A549 (cell line): ENCODE measurements at regions not wholly inside any gene's neighbourhood (a gene's known extent, or its start where the extent isn't known, plus 50 kb on each side); places are given as distances from the start of the nearest gene placed in this dataset.

Source experiments
- ATAC-seq, 2 experiments: fragments of 200-7000 bp in 1 of 2; fragments of >200 bp in 1 of 2; cut with Nextera tagmentation in 1 of 2; cut with Tn5 transposase in 1 of 2; 3 replicates each; pipeline versions ENCODE4 v1.8.0 to v1.9.1; 2018 to 2020; ENCODE audit warnings: mild to moderate bottlenecking in 1 of 2, moderate library complexity in 1 of 2
- CTCF ChIA-PET: fragments of 300-600 bp; sonication (Branson Sonifier 250); formaldehyde crosslinking; extraction: SDS; loops from one replicate; lab custom pipeline; 2021; ENCODE audit warnings: antibody characterized with exemption, inconsistent platforms; lab: Yijun Ruan, JAX
- POLR2A ChIA-PET: fragments of 350-600 bp; formaldehyde crosslinking; extraction: SDS; loops from one replicate; lab custom pipeline; 2021; ENCODE audit warnings: antibody characterized with exemption, inconsistent platforms; lab: Yijun Ruan, JAX
- DNase-seq, 2 experiments: peaks; one replicate each; pipeline versions ENCODE4 v3.0.0 to v3.0.0-alpha.2; 2011 to 2016; ENCODE audit warnings: low read depth in 1 of 2, low spot score in 1 of 2
- FAIRE-seq: peaks from 2 replicates; lab custom pipeline; 2011; peaks lifted over from hg19 to GRCh38; lab: Jason Lieb, UNC
- H3K27ac ChIP-seq, 2 experiments: fragments of >200 bp; sonication (Bioruptor Twin); formaldehyde crosslinking; 3 replicates each; pipeline ENCODE4 v1.5.1; 2016 to 2017
- H3K4me1 ChIP-seq: fragments of >200 bp; sonication (Bioruptor Twin); formaldehyde crosslinking; 3 replicates; pipeline ENCODE4 v1.6.1; 2016
- H3K4me2 ChIP-seq: fragments of >200 bp; sonication (Bioruptor Twin); formaldehyde crosslinking; 3 replicates; pipeline ENCODE4 v1.6.1; 2016
- H3K4me3 ChIP-seq: fragments of >200 bp; sonication (Bioruptor Twin); formaldehyde crosslinking; 3 replicates; pipeline ENCODE4 v1.5.1; 2016
- H3K9me3 ChIP-seq: fragments of >200 bp; sonication (Bioruptor Twin); formaldehyde crosslinking; 3 replicates; pipeline ENCODE4 v1.6.1; 2016
- CBX2 ChIP-seq: fragments of 200-600 bp; sonication (generic); IDR thresholded peaks from 2 replicates; pipeline ENCODE4 v1.6.1; 2016; ENCODE audit warnings: low read depth, mild to moderate bottlenecking, borderline replicate concordance
- CBX8 ChIP-seq: fragments of 200-600 bp; sonication (generic); IDR thresholded peaks from 2 replicates; pipeline ENCODE4 v1.6.1; 2016
- CHD2 ChIP-seq: fragments of 150-350 bp; IDR thresholded peaks from 2 replicates; pipeline ENCODE4 v1.6.1; 2014; ENCODE audit warnings: low read length; ENCODE audit not compliant: partially characterized antibody
- FOSB ChIP-seq: fragments of 250-450 bp; sonication (Bioruptor Pico); IDR thresholded peaks from 2 replicates; pipeline ENCODE4 v1.5.0; 2020; ENCODE audit warnings: mild to moderate bottlenecking, moderate library complexity
- FOXS1 ChIP-seq: fragments of 250-450 bp; sonication (Bioruptor Pico); IDR thresholded peaks from 2 replicates; pipeline ENCODE4 v1.5.0; 2020; ENCODE audit warnings: mild to moderate bottlenecking, moderate library complexity
- HDAC2 ChIP-seq: fragments of 200-600 bp; sonication (generic); IDR thresholded peaks from 2 replicates; pipeline ENCODE4 v1.6.1; 2016
- HOXA7 ChIP-seq: fragments of 250-450 bp; sonication (Bioruptor Pico); IDR thresholded peaks from 2 replicates; pipeline ENCODE4 v1.5.0; 2020; ENCODE audit warnings: mild to moderate bottlenecking, moderate library complexity
- HOXB13 ChIP-seq: fragments of 250-450 bp; sonication (Bioruptor Pico); IDR thresholded peaks from 2 replicates; pipeline ENCODE4 v1.5.0; 2020; ENCODE audit warnings: low read depth, mild to moderate bottlenecking, moderate library complexity
- KDM1A ChIP-seq: fragments of 200-600 bp; sonication (generic); IDR thresholded peaks from 2 replicates; pipeline ENCODE4 v1.6.1; 2016; ENCODE audit warnings: low read depth, mild to moderate bottlenecking
- MAZ ChIP-seq: fragments of 150-350 bp; IDR thresholded peaks from 2 replicates; pipeline ENCODE4 v1.6.1; 2014; ENCODE audit warnings: antibody characterized with exemption, low read depth, low read length, borderline replicate concordance
- NFE2L2 ChIP-seq: fragments of 150-350 bp; conservative IDR thresholded peaks from 2 replicates; pipeline ENCODE4 v1.6.1; 2014; ENCODE audit warnings: low read length
- POLR2A ChIP-seq: IDR thresholded peaks from 2 replicates; pipeline ENCODE4 v1.6.1; 2012; ENCODE audit warnings: mild to moderate bottlenecking, low read length
- RAD21 ChIP-seq, 2 experiments: fragments of >200 bp in 1 of 2; sonication (Bioruptor Twin) in 1 of 2; formaldehyde crosslinking in 1 of 2; IDR thresholded peaks in 1 of 2; conservative IDR thresholded peaks in 1 of 2; 2 replicates in 1 of 2; 3 replicates in 1 of 2; pipeline ENCODE4 v1.6.1; 2012 to 2018; ENCODE audit warnings: inconsistent platforms in 1 of 2
- RNF2 ChIP-seq: fragments of 200-600 bp; sonication (generic); IDR thresholded peaks from 2 replicates; pipeline ENCODE4 v1.6.1; 2016; ENCODE audit warnings: low read depth, mild to moderate bottlenecking, antibody characterized with exemption, moderate library complexity, borderline replicate concordance
- TP53 ChIP-seq: fragments of 250-450 bp; sonication (Bioruptor Pico); IDR thresholded peaks from 2 replicates; pipeline ENCODE4 v1.5.0; 2021; ENCODE audit warnings: mild to moderate bottlenecking, moderate library complexity
- ZC3H11A ChIP-seq: fragments of 450-650 bp; IDR thresholded peaks from 2 replicates; pipeline ENCODE4 v1.6.1; 2014; ENCODE audit warnings: antibody characterized with exemption, mild to moderate bottlenecking
- ZNF302 ChIP-seq: fragments of 250-450 bp; sonication (Bioruptor Pico); IDR thresholded peaks from 2 replicates; pipeline ENCODE4 v1.9.0; 2021; ENCODE audit warnings: inconsistent platforms, mild to moderate bottlenecking, moderate library complexity
- WGBS: methylation state at CpG from one replicate; pipeline ENCODE4 v1.1.6; 2017; ENCODE audit errors: missing lambda C conversion rate; 5-methylcytosine and 5-hydroxymethylcytosine counted together
- TF ChIP-seq, protein P1 (sequence below): IDR thresholded peaks from 2 replicates; pipeline ENCODE4 v1.6.1; 2012
- TF ChIP-seq, protein P2 (sequence below): fragments of 150-350 bp; IDR thresholded peaks from 2 replicates; pipeline ENCODE4 v1.6.1; 2014; ENCODE audit warnings: low read depth, mild to moderate bottlenecking, low read length
- TF ChIP-seq, protein P3 (sequence below): fragments of 200-600 bp; sonication (generic); IDR thresholded peaks from 2 replicates; pipeline ENCODE4 v1.6.1; 2016; ENCODE audit warnings: antibody characterized with exemption, mild to moderate bottlenecking, moderate library complexity
- TF ChIP-seq, protein P4 (sequence below): fragments of 250-450 bp; sonication (Bioruptor Pico); IDR thresholded peaks from 2 replicates; pipeline ENCODE4 v1.5.0; 2020; ENCODE audit warnings: low read depth, mild to moderate bottlenecking, moderate library complexity

DNA sequence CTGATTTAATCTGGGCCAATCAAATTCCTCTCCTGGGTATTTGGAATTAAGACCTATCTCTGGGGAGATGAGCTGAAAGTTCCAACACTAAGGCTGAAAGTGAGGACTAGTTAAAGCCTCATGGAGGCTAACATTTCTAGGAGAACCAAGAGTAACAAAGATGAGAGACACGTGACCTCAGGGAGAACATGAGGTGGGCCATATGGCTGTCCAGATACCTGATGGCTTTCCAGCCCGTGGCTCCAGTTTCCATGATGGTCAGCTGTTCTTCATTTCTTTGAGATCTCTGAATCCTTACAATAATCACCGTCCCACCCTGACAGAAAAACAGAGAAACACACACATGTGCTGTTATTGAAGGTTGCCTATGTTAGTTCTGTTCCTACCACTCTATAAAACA lies 66.1 kb downstream of the LEPR start:
- FAIRE-seq = no peak
- Histone ChIP-seq H3K4me2 (no peak overlapping the region), H3K27ac (no peak overlapping the region), H3K9me3 (no peaks in the 10 kb centered on the region), H3K4me3 (no peak overlapping the region), H3K4me1 (no peaks in the 10 kb centered on the region)
- WGBS = 74% methylated on average over 3 of the region's 3 CpGs
- no peak for ATAC-seq
- no peak for DNase-seq
- no peak for TF ChIP-seq MAZ
- no peak for TF ChIP-seq HDAC2
- CTCF ChIA-PET = no interaction called here
- POLR2A ChIA-PET = no interaction called here

DNA sequence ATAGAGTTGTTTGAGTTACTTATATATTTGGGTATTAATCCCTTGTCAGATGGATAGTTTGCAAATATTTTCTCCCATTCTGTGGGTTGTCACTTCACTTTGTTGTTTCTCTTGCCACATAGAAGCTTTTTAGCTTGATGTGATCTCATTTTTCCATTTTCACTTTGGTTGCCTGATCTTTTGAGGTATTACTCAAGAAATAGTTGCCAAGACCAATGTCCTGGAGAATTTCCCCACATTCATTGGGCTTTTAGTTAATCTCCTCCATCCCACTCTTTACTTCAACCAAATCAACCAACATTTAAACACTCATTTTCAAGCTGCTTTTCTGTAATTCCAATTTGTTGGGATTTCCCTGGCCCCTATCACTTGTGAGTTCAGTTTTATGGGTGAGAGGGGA lies 69.0 kb downstream of the LEPR start:
- ChIA-PET CTCF (no interaction called here), POLR2A (no interaction called here)
- no peaks in the 10 kb centered on the region for H3K4me1 ChIP-seq
- no peaks in the 10 kb centered on the region for H3K9me3 ChIP-seq
- no peak overlapping the region for H3K4me2 ChIP-seq
- TF ChIP-seq, protein P1, sequence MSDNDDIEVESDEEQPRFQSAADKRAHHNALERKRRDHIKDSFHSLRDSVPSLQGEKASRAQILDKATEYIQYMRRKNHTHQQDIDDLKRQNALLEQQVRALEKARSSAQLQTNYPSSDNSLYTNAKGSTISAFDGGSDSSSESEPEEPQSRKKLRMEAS = no peak
- TF ChIP-seq, protein P2, sequence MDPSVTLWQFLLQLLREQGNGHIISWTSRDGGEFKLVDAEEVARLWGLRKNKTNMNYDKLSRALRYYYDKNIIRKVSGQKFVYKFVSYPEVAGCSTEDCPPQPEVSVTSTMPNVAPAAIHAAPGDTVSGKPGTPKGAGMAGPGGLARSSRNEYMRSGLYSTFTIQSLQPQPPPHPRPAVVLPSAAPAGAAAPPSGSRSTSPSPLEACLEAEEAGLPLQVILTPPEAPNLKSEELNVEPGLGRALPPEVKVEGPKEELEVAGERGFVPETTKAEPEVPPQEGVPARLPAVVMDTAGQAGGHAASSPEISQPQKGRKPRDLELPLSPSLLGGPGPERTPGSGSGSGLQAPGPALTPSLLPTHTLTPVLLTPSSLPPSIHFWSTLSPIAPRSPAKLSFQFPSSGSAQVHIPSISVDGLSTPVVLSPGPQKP = no peak
- no peak for TF ChIP-seq HOXA7 (CRISPR knock-in tag)
- no peak for TF ChIP-seq RNF2
- no peak for TF ChIP-seq TP53 (CRISPR knock-in tag)
- TF ChIP-seq CHD2 = no peak
- TF ChIP-seq CBX2 = no peak
- TF ChIP-seq POLR2A = no peak
- TF ChIP-seq, protein P3, sequence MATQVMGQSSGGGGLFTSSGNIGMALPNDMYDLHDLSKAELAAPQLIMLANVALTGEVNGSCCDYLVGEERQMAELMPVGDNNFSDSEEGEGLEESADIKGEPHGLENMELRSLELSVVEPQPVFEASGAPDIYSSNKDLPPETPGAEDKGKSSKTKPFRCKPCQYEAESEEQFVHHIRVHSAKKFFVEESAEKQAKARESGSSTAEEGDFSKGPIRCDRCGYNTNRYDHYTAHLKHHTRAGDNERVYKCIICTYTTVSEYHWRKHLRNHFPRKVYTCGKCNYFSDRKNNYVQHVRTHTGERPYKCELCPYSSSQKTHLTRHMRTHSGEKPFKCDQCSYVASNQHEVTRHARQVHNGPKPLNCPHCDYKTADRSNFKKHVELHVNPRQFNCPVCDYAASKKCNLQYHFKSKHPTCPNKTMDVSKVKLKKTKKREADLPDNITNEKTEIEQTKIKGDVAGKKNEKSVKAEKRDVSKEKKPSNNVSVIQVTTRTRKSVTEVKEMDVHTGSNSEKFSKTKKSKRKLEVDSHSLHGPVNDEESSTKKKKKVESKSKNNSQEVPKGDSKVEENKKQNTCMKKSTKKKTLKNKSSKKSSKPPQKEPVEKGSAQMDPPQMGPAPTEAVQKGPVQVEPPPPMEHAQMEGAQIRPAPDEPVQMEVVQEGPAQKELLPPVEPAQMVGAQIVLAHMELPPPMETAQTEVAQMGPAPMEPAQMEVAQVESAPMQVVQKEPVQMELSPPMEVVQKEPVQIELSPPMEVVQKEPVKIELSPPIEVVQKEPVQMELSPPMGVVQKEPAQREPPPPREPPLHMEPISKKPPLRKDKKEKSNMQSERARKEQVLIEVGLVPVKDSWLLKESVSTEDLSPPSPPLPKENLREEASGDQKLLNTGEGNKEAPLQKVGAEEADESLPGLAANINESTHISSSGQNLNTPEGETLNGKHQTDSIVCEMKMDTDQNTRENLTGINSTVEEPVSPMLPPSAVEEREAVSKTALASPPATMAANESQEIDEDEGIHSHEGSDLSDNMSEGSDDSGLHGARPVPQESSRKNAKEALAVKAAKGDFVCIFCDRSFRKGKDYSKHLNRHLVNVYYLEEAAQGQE = no peak
- no peak for TF ChIP-seq KDM1A
- no peak for TF ChIP-seq HOXB13 (CRISPR knock-in tag)
- no peak for TF ChIP-seq ZNF302 (CRISPR knock-in tag)
- no peak for TF ChIP-seq FOSB (CRISPR knock-in tag)
- TF ChIP-seq NFE2L2 = no peak
- TF ChIP-seq, protein P4, sequence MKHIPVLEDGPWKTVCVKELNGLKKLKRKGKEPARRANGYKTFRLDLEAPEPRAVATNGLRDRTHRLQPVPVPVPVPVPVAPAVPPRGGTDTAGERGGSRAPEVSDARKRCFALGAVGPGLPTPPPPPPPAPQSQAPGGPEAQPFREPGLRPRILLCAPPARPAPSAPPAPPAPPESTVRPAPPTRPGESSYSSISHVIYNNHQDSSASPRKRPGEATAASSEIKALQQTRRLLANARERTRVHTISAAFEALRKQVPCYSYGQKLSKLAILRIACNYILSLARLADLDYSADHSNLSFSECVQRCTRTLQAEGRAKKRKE (CRISPR knock-in tag) = no peak
- no peak for TF ChIP-seq ZC3H11A
- no peak for TF ChIP-seq FOXS1 (CRISPR knock-in tag)
- TF ChIP-seq RAD21 (conservative IDR thresholded peaks at IDR 0.05 in 1 of 2, IDR thresholded peaks at IDR 0.05 in 1 of 2) = no peak
- no peak for TF ChIP-seq CBX8
- H3K4me3 ChIP-seq = no peak overlapping the region
- DNase-seq (no peak), ATAC-seq (no peak), FAIRE-seq (no peak)
- H3K27ac ChIP-seq = no peak overlapping the region
